H1 (cell line): ENCODE measurements at regions not wholly inside any gene's neighbourhood (a gene's known extent, or its start where the extent isn't known, plus 50 kb on each side); places are given as distances from the start of the nearest gene placed in this dataset.

Experiments
- CTCF ChIA-PET: fragments of 300-600 bp; sonication (Branson Sonifier 250); formaldehyde crosslinking; loops from one replicate; lab custom pipeline; 2021; ENCODE audit not compliant: partially characterized antibody; lab: Charles Lee
- POLR2A ChIA-PET: fragments of 300-600 bp; sonication (Branson Sonifier 250); formaldehyde crosslinking; loops from one replicate; lab custom pipeline; 2021; ENCODE audit warnings: inconsistent platforms; ENCODE audit not compliant: partially characterized antibody; lab: Charles Lee
- DNase-seq, 2 experiments: peaks; one replicate each; pipeline versions ENCODE4 v3.0.0 to v3.0.0-alpha.2; 2010 to 2022; ENCODE audit warnings: low spot score in 2 of 2, low read depth in 1 of 2, mixed read lengths in 1 of 2
- FAIRE-seq: peaks from 2 replicates; lab custom pipeline; 2011; peaks lifted over from hg19 to GRCh38; lab: Jason Lieb, UNC
- H2AFZ ChIP-seq: 2 replicates; pipeline ENCODE4 v1.8.1; 2012; ENCODE audit warnings: low read length, inconsistent platforms
- H2AK5ac ChIP-seq: 2 replicates; pipeline ENCODE4 v1.6.1; 2013; ENCODE audit warnings: low read depth, low read length
- H2BK120ac ChIP-seq: replicated peaks from 2 replicates; pipeline ENCODE3; 2013; ENCODE audit warnings: low read depth, low read length, inconsistent platforms
- H2BK12ac ChIP-seq: 2 replicates; pipeline ENCODE4 v1.6.1; 2013; ENCODE audit warnings: low read depth, low read length
- H2BK15ac ChIP-seq: 2 replicates; pipeline ENCODE4 v1.6.1; 2013; ENCODE audit warnings: low read length
- H2BK20ac ChIP-seq: 2 replicates; pipeline ENCODE4 v1.6.1; 2013; ENCODE audit warnings: low read length
- H2BK5ac ChIP-seq: 2 replicates; pipeline ENCODE4 v1.6.1; 2013; ENCODE audit warnings: low read depth, low read length
- H3K14ac ChIP-seq: 2 replicates; pipeline ENCODE4 v1.6.1; 2013; ENCODE audit warnings: inconsistent platforms; ENCODE audit not compliant: insufficient read length
- H3K18ac ChIP-seq: 2 replicates; pipeline ENCODE4 v1.6.1; 2013; ENCODE audit warnings: low read length; ENCODE audit errors: extremely low read depth
- H3K23ac ChIP-seq: 2 replicates; pipeline ENCODE4 v1.6.1; 2013; ENCODE audit warnings: inconsistent platforms; ENCODE audit not compliant: insufficient read length
- H3K23me2 ChIP-seq: 2 replicates; pipeline ENCODE4 v1.6.1; 2013; ENCODE audit warnings: low read depth, low read length
- H3K27ac ChIP-seq: 2 replicates; pipeline ENCODE4 v1.6.1; 2011; ENCODE audit warnings: low read depth, low read length, inconsistent platforms
- H3K27me3 ChIP-seq, 4 experiments: replicated peaks in 1 of 4; 1 replicate in 1 of 4; 2 replicates in 3 of 4; pipeline versions ENCODE4 v1.6.1 to v1.8.1; 2011 to 2013; ENCODE audit warnings: low read length in 3 of 4, mild to moderate bottlenecking in 3 of 4, inconsistent platforms in 2 of 4, mixed read lengths in 2 of 4, moderate library complexity in 1 of 4; ENCODE audit not compliant: control insufficient read depth in 3 of 4, insufficient read depth in 3 of 4; ENCODE audit errors: extremely low read depth in 1 of 4
- H3K36me3 ChIP-seq, 4 experiments: 2 replicates each; pipeline versions ENCODE4 v1.6.1 to v1.8.1; 2011 to 2013; ENCODE audit warnings: mild to moderate bottlenecking in 4 of 4, low read length in 3 of 4, moderate library complexity in 2 of 4, control low read depth in 1 of 4, inconsistent platforms in 1 of 4; ENCODE audit not compliant: insufficient read depth in 4 of 4, control insufficient read depth in 2 of 4
- H3K4ac ChIP-seq: replicated peaks from 2 replicates; pipeline ENCODE3; 2013; ENCODE audit warnings: low read length, low read depth, mixed read lengths, inconsistent platforms; ENCODE audit not compliant: insufficient read length
- H3K4me1 ChIP-seq, 4 experiments: replicated peaks in 1 of 4; 1 replicate in 1 of 4; 2 replicates in 3 of 4; pipeline versions ENCODE4 v1.6.1 to v1.8.1; 2011 to 2013; ENCODE audit warnings: low read length in 3 of 4, inconsistent platforms in 2 of 4, mixed read lengths in 1 of 4; ENCODE audit not compliant: insufficient read depth in 4 of 4, control insufficient read depth in 3 of 4
- H3K4me2 ChIP-seq, 2 experiments: 2 replicates each; pipeline versions ENCODE4 v1.6.1 to v1.8.1; 2011 to 2013; ENCODE audit warnings: low read depth in 2 of 2, low read length in 2 of 2, control low read depth in 1 of 2, inconsistent platforms in 1 of 2, mild to moderate bottlenecking in 1 of 2; ENCODE audit not compliant: insufficient read depth in 1 of 2
- H3K4me3 ChIP-seq, 4 experiments: fragments of 200-600, 300-600 bp in 1 of 4; sonication (generic), shearing (Covaris generic), sonication (Bioruptor Twin) in 1 of 4; 2 replicates each; pipeline versions ENCODE4 v1.5.1 to v1.8.1; 2011 to 2016; ENCODE audit warnings: low read length in 4 of 4, low read depth in 3 of 4, control low read depth in 2 of 4, inconsistent platforms in 2 of 4, mild to moderate bottlenecking in 2 of 4, mixed read lengths in 1 of 4, moderate library complexity in 1 of 4; ENCODE audit not compliant: insufficient read depth in 2 of 4; ENCODE audit errors: extremely low read depth in 1 of 4
- H3K56ac ChIP-seq: replicated peaks from 2 replicates; pipeline ENCODE3; 2013; ENCODE audit warnings: low read depth, mild to moderate bottlenecking, mixed read lengths, low read length, inconsistent platforms; ENCODE audit not compliant: insufficient read length
- H3K79me1 ChIP-seq: 2 replicates; pipeline ENCODE4 v1.6.1; 2013; ENCODE audit warnings: low read depth, low read length, control low read depth
- H3K79me2 ChIP-seq, 2 experiments: 2 replicates each; pipeline versions ENCODE4 v1.6.1 to v1.8.1; 2012 to 2013; ENCODE audit warnings: low read length in 2 of 2, mild to moderate bottlenecking in 2 of 2, inconsistent platforms in 1 of 2; ENCODE audit not compliant: insufficient read depth in 2 of 2, control insufficient read depth in 1 of 2
- H3K9ac ChIP-seq, 4 experiments: replicated peaks in 1 of 4; 1 replicate in 1 of 4; 2 replicates in 3 of 4; pipeline versions ENCODE4 v1.6.1 to v1.8.1; 2011 to 2013; ENCODE audit warnings: low read depth in 3 of 4, low read length in 3 of 4, control low read depth in 2 of 4, mild to moderate bottlenecking in 2 of 4, moderate library complexity in 2 of 4, inconsistent platforms in 1 of 4; ENCODE audit errors: extremely low read depth in 1 of 4
- H3K9me3 ChIP-seq, 2 experiments: 2 replicates each; pipeline versions ENCODE4 v1.6.1 to v1.8.1; 2012 to 2013; ENCODE audit warnings: mild to moderate bottlenecking in 2 of 2, moderate library complexity in 2 of 2, control low read depth in 1 of 2, inconsistent platforms in 1 of 2, low read depth in 1 of 2, low read length in 1 of 2, mixed read lengths in 1 of 2; ENCODE audit not compliant: insufficient read depth in 2 of 2
- H4K20me1 ChIP-seq, 2 experiments: replicated peaks in 1 of 2; 2 replicates each; pipeline versions ENCODE3 to v1.8.1; 2011 to 2013; ENCODE audit warnings: inconsistent platforms in 2 of 2, low read length in 2 of 2, mild to moderate bottlenecking in 1 of 2; ENCODE audit not compliant: insufficient read depth in 2 of 2, control insufficient read depth in 1 of 2
- H4K5ac ChIP-seq: 2 replicates; pipeline ENCODE4 v1.6.1; 2013; ENCODE audit warnings: low read length, low read depth, mixed read lengths, inconsistent platforms; ENCODE audit not compliant: insufficient read length
- H4K8ac ChIP-seq: 2 replicates; pipeline ENCODE4 v1.8.0; 2013; ENCODE audit warnings: mild to moderate bottlenecking, moderate library complexity, low read length, inconsistent platforms; ENCODE audit not compliant: insufficient read depth; ENCODE audit errors: extremely low read depth
- H4K91ac ChIP-seq: replicated peaks from 2 replicates; pipeline ENCODE3; 2013; ENCODE audit warnings: low read length, mixed read lengths, inconsistent platforms; ENCODE audit not compliant: insufficient read length
- CTCF ChIP-seq, 3 experiments: IDR thresholded peaks; 1 replicate in 2 of 3; 2 replicates in 1 of 3; pipeline versions ENCODE4 v1.5.1 to v1.6.1; 2011; ENCODE audit warnings: low read length in 3 of 3, mild to moderate bottlenecking in 3 of 3, inconsistent platforms in 2 of 3, low read depth in 1 of 3, moderate library complexity in 1 of 3; ENCODE audit not compliant: insufficient read depth in 1 of 3; ENCODE audit errors: control extremely low read depth in 1 of 3
- KDM1A ChIP-seq: fragments of 200-600, 300-600 bp; sonication (generic); IDR thresholded peaks from 2 replicates; pipeline ENCODE4 v1.7.1; 2016; ENCODE audit warnings: mild to moderate bottlenecking, low read length, borderline replicate concordance
- POLR2A ChIP-seq, 2 experiments: IDR thresholded peaks; 1 replicate in 1 of 2; 2 replicates in 1 of 2; pipeline ENCODE4 v1.6.1; 2011; ENCODE audit warnings: low read depth in 2 of 2, low read length in 2 of 2, mild to moderate bottlenecking in 2 of 2; ENCODE audit errors: control extremely low read depth in 1 of 2
- RAD21 ChIP-seq, 2 experiments: IDR thresholded peaks in 1 of 2; conservative IDR thresholded peaks in 1 of 2; 2 replicates each; pipeline ENCODE4 v1.6.1; 2011; ENCODE audit warnings: low read depth in 2 of 2, low read length in 2 of 2, improper control_type of control experiment in 1 of 2, inconsistent platforms in 1 of 2, mild to moderate bottlenecking in 1 of 2, moderate library complexity in 1 of 2
- RNF2 ChIP-seq: fragments of 200-900, 300-1000 bp; sonication (generic); IDR thresholded peaks from 2 replicates; pipeline ENCODE4 v1.7.1; 2016; ENCODE audit warnings: borderline replicate concordance, low read depth, mild to moderate bottlenecking, antibody characterized with exemption, low read length; ENCODE audit not compliant: poor library complexity, severe bottlenecking; ENCODE audit errors: missing control alignments
- SP1 ChIP-seq: IDR thresholded peaks from 2 replicates; pipeline ENCODE4 v1.6.1; 2011; ENCODE audit warnings: low read depth, low read length
- SP2 ChIP-seq: IDR thresholded peaks from 2 replicates; pipeline ENCODE4 v1.6.1; 2012; ENCODE audit warnings: mild to moderate bottlenecking, low read length, inconsistent platforms
- SP4 ChIP-seq: IDR thresholded peaks from 2 replicates; pipeline ENCODE4 v1.6.1; 2012; ENCODE audit warnings: low read length, inconsistent platforms
- WGBS, 2 experiments: shearing (Covaris generic) in 1 of 2; methylation state at CpG; one replicate each; pipeline versions ENCODE4 v1.1.6 to v1.1.7; 2013 to 2015; ENCODE audit warnings: low lambda C conversion rate in 2 of 2, mixed read lengths in 2 of 2, inconsistent platforms in 1 of 2, low coverage in 1 of 2, missing lambda C conversion rate in 1 of 2; ENCODE audit not compliant: insufficient replicate concordance in 2 of 2, insufficient coverage in 1 of 2, insufficient read length in 1 of 2; ENCODE audit errors: extremely low coverage in 1 of 2, missing lambda C conversion rate in 1 of 2; 5-methylcytosine and 5-hydroxymethylcytosine counted together

- POLR2A ChIA-PET, result no interaction called here
Measured at GRCh38 chr22:49488943-49489342, 338.7 kb downstream of the BRD1 start.

More at GRCh38 chr22:49488943-49489342, 338.7 kb downstream of the BRD1 start:
- Histone ChIP-seq H3K18ac (peak overlapping the region; percentile 2; the same call in 1 of the 2 replicates), H3K56ac (no peak overlapping the region), H3K4me1 (peaks cover 0 to 13% (median 5%) of the 10 kb centered on the region in 4 experiments; a peak in 5 of 7 replicates), H2BK5ac (peak overlapping the region; percentile 11; the same call in 1 of the 2 replicates), H3K9ac (no peak overlapping the region), H2BK20ac (no peak overlapping the region), H4K8ac (peak overlapping the region; percentile 57; the same call in 1 of the 2 replicates), H2BK15ac (no peak overlapping the region), H2AK5ac (no peak overlapping the region), H3K36me3 (no peaks in the 10 kb centered on the region), H3K23me2 (peaks cover 2% of the 10 kb centered on the region; the same call in 1 of the 2 replicates), H4K20me1 (no peaks in the 10 kb centered on the region), H2AFZ (no peak overlapping the region), H3K14ac (no peak overlapping the region), H3K4me2 (no peak overlapping the region), H3K4me3 (no peak overlapping the region), H3K79me2 (no peaks in the 10 kb centered on the region), H2BK120ac (no peak overlapping the region), H3K27me3 (no peaks in the 10 kb centered on the region), H2BK12ac (peak overlapping the region; percentile 35; the same call in 1 of the 2 replicates), H3K79me1 (no peaks in the 10 kb centered on the region), H3K9me3 (no peaks in the 10 kb centered on the region), H3K27ac (no peak overlapping the region), H3K4ac (no peak overlapping the region), H3K23ac (no peak overlapping the region), H4K91ac (peak overlapping the region; percentile 72), H4K5ac (no peak overlapping the region)
- 85% methylated on average over 10 of the region's 10 CpGs; no CpG with 5 or more reads in 1 of the 2 experiments for WGBS, 2 experiments
- TF ChIP-seq RAD21 (IDR thresholded peaks at IDR 0.05 in 1 of 2, conservative IDR thresholded peaks at IDR 0.05 in 1 of 2; ENCODE audit: low read depth in 2 of 2, low read length in 2 of 2) (peak in 1 of 2 experiments; percentile 11; a peak in 1 of 4 replicates), RNF2 (no peak), SP4 (no peak), POLR2A (IDR thresholded peaks at IDR 0.05; ENCODE audit: control extremely low read depth in 1 of 2, low read depth in 2 of 2, low read length in 2 of 2) (no peak), SP1 (no peak), CTCF (IDR thresholded peaks at IDR 0.05; ENCODE audit: control extremely low read depth in 1 of 3, insufficient read depth in 1 of 3, low read depth in 1 of 3, low read length in 3 of 3) (no peak), KDM1A (no peak), SP2 (no peak)
- FAIRE-seq (no peak), DNase-seq (no peak)
- CTCF ChIA-PET, result no interaction called here
